Keratinocyte (primary cell): ENCODE measurements at regions not wholly inside any gene's neighbourhood (a gene's known extent, or its start where the extent isn't known, plus 50 kb on each side); places are given as distances from the start of the nearest gene placed in this dataset.

ENCODE experiments used
- DNase-seq: peaks from one replicate; pipeline ENCODE4 v3.0.0-alpha.2; 2011; ENCODE audit warnings: low read depth, missing footprints, low spot score
- FAIRE-seq: peaks from 2 replicates; lab custom pipeline; 2011; peaks lifted over from hg19 to GRCh38; lab: Jason Lieb, UNC
- H2AFZ ChIP-seq: 2 replicates; pipeline ENCODE4 v1.6.0; 2012; ENCODE audit warnings: low read length, control low read depth, inconsistent platforms; ENCODE audit not compliant: control insufficient read depth
- H3K27ac ChIP-seq: 2 replicates; pipeline ENCODE4 v1.5.1; 2011; ENCODE audit warnings: low read length; ENCODE audit not compliant: control insufficient read depth, insufficient read depth
- H3K27me3 ChIP-seq: 3 replicates; pipeline ENCODE4 v1.6.0; 2011; ENCODE audit warnings: low read length; ENCODE audit not compliant: control insufficient read depth, insufficient read depth; ENCODE audit errors: extremely low read depth
- H3K36me3 ChIP-seq, 2 experiments: 2 replicates in 1 of 2; 3 replicates in 1 of 2; pipeline ENCODE4 v1.5.1; 2011; ENCODE audit warnings: low read length in 2 of 2, mild to moderate bottlenecking in 1 of 2; ENCODE audit not compliant: control insufficient read depth in 2 of 2, insufficient read depth in 2 of 2; ENCODE audit errors: extremely low read depth in 1 of 2
- H3K4me1 ChIP-seq: 3 replicates; pipeline ENCODE4 v1.5.1; 2011; ENCODE audit warnings: low read length; ENCODE audit not compliant: control insufficient read depth, insufficient read depth; ENCODE audit errors: extremely low read depth
- H3K4me2 ChIP-seq: 3 replicates; pipeline ENCODE4 v1.6.0; 2011; ENCODE audit warnings: low read depth, low read length; ENCODE audit not compliant: control insufficient read depth, insufficient read depth; ENCODE audit errors: extremely low read depth
- H3K4me3 ChIP-seq, 3 experiments: fragments of 200-600 bp in 1 of 3; sonication (generic) in 1 of 3; 2 replicates in 2 of 3; 3 replicates in 1 of 3; pipeline ENCODE4 v1.5.1; 2011 to 2016; ENCODE audit warnings: low read length in 3 of 3, mild to moderate bottlenecking in 3 of 3, control low read depth in 2 of 3, inconsistent platforms in 1 of 3, low read depth in 1 of 3, mixed read lengths in 1 of 3, mixed run types in 1 of 3, moderate library complexity in 1 of 3; ENCODE audit not compliant: control insufficient read depth in 2 of 3, insufficient read depth in 2 of 3; ENCODE audit errors: extremely low read depth in 1 of 3
- H3K79me2 ChIP-seq: 2 replicates; pipeline ENCODE4 v1.6.0; 2012; ENCODE audit warnings: low read length; ENCODE audit not compliant: control insufficient read depth, insufficient read depth
- H3K9ac ChIP-seq: 3 replicates; pipeline ENCODE4 v1.6.0; 2011; ENCODE audit warnings: low read length; ENCODE audit not compliant: control insufficient read depth, insufficient read depth; ENCODE audit errors: extremely low read depth
- H3K9me1 ChIP-seq: 3 replicates; pipeline ENCODE4 v1.6.0; 2011; ENCODE audit warnings: low read length; ENCODE audit not compliant: control insufficient read depth, insufficient read depth; ENCODE audit errors: extremely low read depth
- H3K9me3 ChIP-seq: 2 replicates; pipeline ENCODE4 v1.5.1; 2012; ENCODE audit warnings: low read depth, low read length; ENCODE audit not compliant: control insufficient read depth
- H4K20me1 ChIP-seq: 3 replicates; pipeline ENCODE4 v1.6.0; 2011; ENCODE audit warnings: low read length; ENCODE audit not compliant: control insufficient read depth, insufficient read depth; ENCODE audit errors: extremely low read depth
- EZH2 ChIP-seq: IDR thresholded peaks from one replicate; pipeline ENCODE4 v1.6.1; 2012; ENCODE audit warnings: inconsistent platforms, mild to moderate bottlenecking, low read length, moderate library complexity
- dilution Hi-C: fragments of 300-500 bp; cut with MboI; formaldehyde crosslinking; loops from one replicate; pipeline ENCODE4 v1.7.0; 2020; ENCODE audit warnings: low sequenced_read_pairs; ENCODE audit not compliant: extremely low pct_ligation_motif_present
- TF ChIP-seq, protein P1 (sequence below), 3 experiments: IDR thresholded peaks in 1 of 3; conservative IDR thresholded peaks in 1 of 3; optimal IDR thresholded peaks in 1 of 3; 2 replicates in 2 of 3; 3 replicates in 1 of 3; pipeline versions ENCODE3 to v1.5.1; 2011; ENCODE audit warnings: low read length in 3 of 3, mild to moderate bottlenecking in 3 of 3, moderate library complexity in 2 of 3, control low read depth in 1 of 3, inconsistent platforms in 1 of 3; ENCODE audit not compliant: insufficient read depth in 2 of 3; ENCODE audit errors: extremely low read depth in 1 of 3

DNA sequence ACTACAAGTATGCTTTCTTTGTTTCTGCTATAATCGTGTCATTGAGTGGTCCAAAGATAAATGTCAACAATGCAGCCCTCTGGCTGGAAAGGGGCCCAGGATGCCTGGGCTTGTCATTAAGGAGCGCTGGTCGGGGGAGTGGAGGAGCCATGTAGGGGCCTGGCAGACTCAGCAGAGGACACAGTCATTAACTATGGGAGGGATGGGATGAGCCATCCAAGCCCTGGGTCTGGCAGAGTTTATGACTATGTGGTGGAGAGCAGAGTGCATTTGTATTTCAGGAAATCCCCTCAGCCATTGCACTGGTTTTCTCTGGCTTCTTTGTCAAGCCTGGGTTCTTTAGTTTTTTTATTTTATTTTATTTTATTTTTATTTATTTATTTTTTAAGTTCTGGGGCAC lies 243.1 kb downstream of the C12orf75 start:
- no peaks in the 10 kb centered on the region for H3K27me3 ChIP-seq
- no peak overlapping the region for H3K9ac ChIP-seq
- no peak overlapping the region for H2AFZ ChIP-seq
- peaks cover 6% of the 10 kb centered on the region for H3K4me1 ChIP-seq
- FAIRE-seq = no peak
- dilution Hi-C loops = no loop called here
- no peaks in the 10 kb centered on the region for H3K9me3 ChIP-seq
- TF ChIP-seq, protein P1, sequence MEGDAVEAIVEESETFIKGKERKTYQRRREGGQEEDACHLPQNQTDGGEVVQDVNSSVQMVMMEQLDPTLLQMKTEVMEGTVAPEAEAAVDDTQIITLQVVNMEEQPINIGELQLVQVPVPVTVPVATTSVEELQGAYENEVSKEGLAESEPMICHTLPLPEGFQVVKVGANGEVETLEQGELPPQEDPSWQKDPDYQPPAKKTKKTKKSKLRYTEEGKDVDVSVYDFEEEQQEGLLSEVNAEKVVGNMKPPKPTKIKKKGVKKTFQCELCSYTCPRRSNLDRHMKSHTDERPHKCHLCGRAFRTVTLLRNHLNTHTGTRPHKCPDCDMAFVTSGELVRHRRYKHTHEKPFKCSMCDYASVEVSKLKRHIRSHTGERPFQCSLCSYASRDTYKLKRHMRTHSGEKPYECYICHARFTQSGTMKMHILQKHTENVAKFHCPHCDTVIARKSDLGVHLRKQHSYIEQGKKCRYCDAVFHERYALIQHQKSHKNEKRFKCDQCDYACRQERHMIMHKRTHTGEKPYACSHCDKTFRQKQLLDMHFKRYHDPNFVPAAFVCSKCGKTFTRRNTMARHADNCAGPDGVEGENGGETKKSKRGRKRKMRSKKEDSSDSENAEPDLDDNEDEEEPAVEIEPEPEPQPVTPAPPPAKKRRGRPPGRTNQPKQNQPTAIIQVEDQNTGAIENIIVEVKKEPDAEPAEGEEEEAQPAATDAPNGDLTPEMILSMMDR (optimal IDR thresholded peaks at IDR 0.05 in 1 of 3, IDR thresholded peaks at IDR 0.05 in 1 of 3, conservative IDR thresholded peaks at IDR 0.05 in 1 of 3; ENCODE audit: extremely low read depth in 1 of 3, insufficient read depth in 2 of 3, low read length in 3 of 3) = no peak
- no peak for TF ChIP-seq EZH2
- no peak overlapping the region for H3K4me2 ChIP-seq
- no peak overlapping the region for H3K27ac ChIP-seq
- no peaks in the 10 kb centered on the region for H3K36me3 ChIP-seq
- no peak overlapping the region for H3K4me3 ChIP-seq
- H3K79me2 ChIP-seq = no peaks in the 10 kb centered on the region
- H3K9me1 ChIP-seq = no peaks in the 10 kb centered on the region
- H4K20me1 ChIP-seq = no peaks in the 10 kb centered on the region
- DNase-seq = no peak

GRCh38 chr12:105574056-105574715 lies 243.7 kb downstream of the C12orf75 start:
- no peak for DNase-seq

More at GRCh38 chr12:105574056-105574715, 243.7 kb downstream of the C12orf75 start:
- Histone ChIP-seq H3K79me2 (no peaks in the 10 kb centered on the region), H3K4me3 (no peak overlapping the region), H3K4me2 (no peak overlapping the region), H3K36me3 (no peaks in the 10 kb centered on the region), H3K27ac (no peak overlapping the region), H3K9me1 (no peaks in the 10 kb centered on the region), H3K9me3 (no peaks in the 10 kb centered on the region), H4K20me1 (no peaks in the 10 kb centered on the region), H3K9ac (no peak overlapping the region), H3K4me1 (peaks cover 6% of the 10 kb centered on the region), H2AFZ (no peak overlapping the region), H3K27me3 (no peaks in the 10 kb centered on the region)
- dilution Hi-C loops = no loop called here
- peak; percentile 87 for FAIRE-seq
- TF ChIP-seq EZH2 = no peak
- TF ChIP-seq, protein P1 (optimal IDR thresholded peaks at IDR 0.05 in 1 of 3, IDR thresholded peaks at IDR 0.05 in 1 of 3, conservative IDR thresholded peaks at IDR 0.05 in 1 of 3; ENCODE audit: extremely low read depth in 1 of 3, insufficient read depth in 2 of 3, low read length in 3 of 3) = no peak
